IPS-18c (cell line): ENCODE measurements at regions not wholly inside any gene's neighbourhood (a gene's known extent, or its start where the extent isn't known, plus 50 kb on each side); places are given as distances from the start of the nearest gene placed in this dataset.
"Not testable (repeated sequence)": the region's sequence is repeated elsewhere in the genome, so short reads cannot be mapped to it uniquely, and the experiment has no call there.

Experiments
- H3K4me3 ChIP-seq: 2 replicates; pipeline ENCODE4 v1.7.0; 2013; ENCODE audit warnings: low read depth, mild to moderate bottlenecking, low read length, moderate library complexity; ENCODE audit not compliant: insufficient read depth
- H3K9me3 ChIP-seq: one replicate; pipeline ENCODE4 v1.6.1; 2013; ENCODE audit warnings: mild to moderate bottlenecking, low read length, moderate library complexity; ENCODE audit not compliant: control insufficient read depth, insufficient read depth

DNA sequence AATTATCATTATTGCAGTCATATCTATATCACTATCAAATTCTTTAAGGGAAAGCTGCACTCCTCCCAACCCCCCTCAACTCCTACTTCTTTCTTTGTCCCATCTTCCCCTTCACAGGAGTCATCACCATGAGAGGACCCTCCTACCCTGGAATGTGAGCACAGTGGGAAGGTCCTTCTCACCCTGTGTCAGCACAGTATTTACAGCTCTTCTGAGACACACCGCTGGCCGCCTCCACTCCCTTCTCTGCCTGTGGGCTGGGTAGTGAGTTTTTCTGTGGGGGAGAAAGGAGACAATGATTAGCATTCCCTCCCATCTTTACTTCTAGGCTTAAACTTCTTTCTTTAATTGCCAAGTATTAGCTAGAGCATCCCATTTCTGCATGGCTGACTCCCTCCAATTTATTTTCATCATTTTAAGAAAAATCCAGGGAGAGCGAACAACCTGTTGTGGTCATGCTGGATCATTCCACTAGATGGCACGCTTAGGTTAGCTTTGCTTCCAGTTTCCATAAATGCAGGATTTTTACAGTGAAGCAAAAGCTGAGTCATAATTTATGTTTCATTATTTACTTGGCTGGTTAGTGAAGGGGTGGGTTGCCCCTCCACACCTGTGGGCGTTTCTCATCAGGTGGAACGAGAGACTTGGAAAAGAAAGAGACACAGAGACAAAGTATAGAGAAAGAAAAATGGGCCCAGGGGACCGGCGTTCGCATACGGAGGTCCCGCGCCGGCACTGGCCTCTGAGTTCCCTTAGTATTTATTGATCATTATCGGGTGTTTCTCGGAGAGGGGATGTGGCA, 188.5 kb downstream of the ALX1 start:
- no peaks in the 10 kb centered on the region for H3K9me3 ChIP-seq
- peak overlapping the region; percentile 29; the same call in 1 of the 2 replicates for H3K4me3 ChIP-seq

- H3K9me3 ChIP-seq, H3K4me3 ChIP-seq: not testable (repeated sequence)
These were observed 189.4 kb downstream of the ALX1 start for GRCh38 chr12:85469158-85470086.

- H3K9me3 ChIP-seq, result not testable (repeated sequence)
These were observed 195.3 kb downstream of the ALX1 start for GRCh38 chr12:85475277-85475676.

GRCh38 chr12:85476756-85477155, 196.7 kb downstream of the ALX1 start:
- H3K9me3 ChIP-seq, result no peaks in the 10 kb centered on the region
- no peak overlapping the region for H3K4me3 ChIP-seq

More at GRCh38 chr12:85475277-85475676, 195.3 kb downstream of the ALX1 start:
- not testable (repeated sequence) for H3K4me3 ChIP-seq

DNA sequence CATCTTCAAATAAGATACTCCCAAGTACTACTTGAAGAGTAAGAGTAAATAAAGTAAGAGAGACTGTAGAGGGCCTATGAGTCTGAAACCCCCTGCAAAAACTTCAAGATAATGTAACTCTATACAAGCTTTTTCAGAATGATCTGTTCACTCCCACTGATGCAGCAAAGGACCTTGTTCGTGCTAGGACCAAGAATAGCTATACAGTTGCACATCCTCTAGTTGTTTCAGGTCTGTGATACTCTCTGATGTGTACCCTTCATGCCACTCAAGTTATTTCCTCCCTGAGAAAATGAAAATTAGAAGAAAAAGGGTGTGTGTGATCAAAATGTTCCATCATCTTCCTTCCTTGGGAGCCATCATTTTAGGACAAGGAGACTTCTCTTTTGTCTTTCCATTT, 204.4 kb downstream of the ALX1 start:
- Histone ChIP-seq H3K4me3 (no peak overlapping the region), H3K9me3 (no peaks in the 10 kb centered on the region)

DNA sequence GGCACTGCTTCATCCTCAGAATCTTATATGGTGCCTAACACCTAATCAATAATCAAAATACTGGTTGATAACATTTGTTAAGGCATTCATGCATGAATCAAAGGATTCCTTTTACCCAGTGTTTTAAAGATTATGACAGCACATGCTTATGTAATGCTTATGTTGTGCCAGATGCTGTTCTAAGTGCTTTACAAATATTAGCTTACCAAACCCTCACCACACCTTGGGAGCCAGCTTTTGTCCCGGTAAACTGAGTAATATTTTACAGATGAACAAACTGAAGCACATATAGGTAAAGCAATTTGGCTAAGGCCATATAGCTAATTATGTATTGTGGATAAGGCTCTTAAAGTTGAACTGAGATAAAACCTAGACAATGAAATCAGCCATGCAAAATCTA, 209.2 kb downstream of the ALX1 start:
- Histone ChIP-seq H3K4me3 (no peak overlapping the region), H3K9me3 (no peaks in the 10 kb centered on the region)

- Histone ChIP-seq H3K4me3 (no peak overlapping the region), H3K9me3 (no peaks in the 10 kb centered on the region)
These were observed 224.1 kb downstream of the ALX1 start for GRCh38 chr12:85504164-85504563.

GRCh38 chr12:85504624-85505023, 224.6 kb downstream of the ALX1 start:
- Histone ChIP-seq H3K9me3 (no peaks in the 10 kb centered on the region), H3K4me3 (no peak overlapping the region)

DNA sequence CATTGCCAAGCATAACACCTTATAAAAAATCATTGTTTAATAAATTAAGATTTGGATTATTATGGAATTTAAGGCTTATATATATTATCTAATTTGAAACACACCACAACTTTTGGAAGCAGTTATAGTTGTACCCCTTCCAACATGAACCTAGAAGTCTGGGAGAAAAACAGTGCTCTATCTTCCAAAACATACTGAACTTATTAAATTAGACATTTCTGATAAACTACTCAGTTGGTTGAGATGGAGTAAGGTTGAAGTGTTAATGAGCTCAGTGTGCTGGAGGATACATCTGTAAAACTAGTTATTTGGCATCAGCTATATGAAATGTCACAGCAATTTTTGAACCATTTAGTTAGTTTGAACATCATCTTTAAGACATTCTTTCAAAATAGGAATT, 227.4 kb downstream of the ALX1 start:
- Histone ChIP-seq H3K4me3 (no peak overlapping the region), H3K9me3 (no peaks in the 10 kb centered on the region)

DNA sequence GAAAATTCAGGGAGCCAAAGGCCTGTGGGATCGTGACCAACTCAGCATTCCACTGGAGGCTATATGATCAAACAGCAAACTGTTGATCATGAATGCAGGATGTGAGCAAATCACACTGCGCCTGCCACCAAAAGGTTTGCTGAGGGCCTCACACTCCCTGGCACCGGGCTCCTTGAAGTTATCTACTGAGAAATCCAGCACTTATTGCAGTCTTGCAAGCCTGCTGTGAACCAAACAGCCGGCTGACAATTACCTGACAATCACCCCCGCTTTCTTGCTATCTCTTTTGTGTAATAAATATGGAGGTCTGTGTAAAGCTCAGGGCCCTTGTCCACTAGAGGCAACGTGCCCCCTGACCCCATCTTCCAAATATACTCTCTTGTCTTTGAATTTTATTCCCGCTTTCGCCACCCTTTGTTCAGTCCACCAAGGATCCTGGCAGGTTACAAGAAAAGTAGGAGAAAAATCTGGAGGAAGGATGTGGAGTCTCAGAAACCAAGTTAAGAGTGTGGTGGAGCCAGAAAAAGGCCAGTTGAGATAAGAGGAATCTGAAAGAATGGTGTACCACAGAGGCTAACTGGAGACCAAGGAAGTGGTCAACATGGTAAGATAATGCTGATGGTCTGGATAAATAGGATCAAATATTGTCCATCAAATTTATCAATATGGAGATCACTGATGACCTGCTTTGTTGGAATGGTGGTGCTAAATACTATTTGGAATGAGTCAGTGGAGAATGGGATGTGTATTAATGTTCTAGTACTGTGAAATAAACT, 229.2 kb downstream of the ALX1 start:
- Histone ChIP-seq H3K9me3 (no peaks in the 10 kb centered on the region), H3K4me3 (no peak overlapping the region)

- no peaks in the 10 kb centered on the region for H3K9me3 ChIP-seq
- no peak overlapping the region for H3K4me3 ChIP-seq
These were observed 229.8 kb downstream of the ALX1 start for GRCh38 chr12:85509857-85510256.

DNA sequence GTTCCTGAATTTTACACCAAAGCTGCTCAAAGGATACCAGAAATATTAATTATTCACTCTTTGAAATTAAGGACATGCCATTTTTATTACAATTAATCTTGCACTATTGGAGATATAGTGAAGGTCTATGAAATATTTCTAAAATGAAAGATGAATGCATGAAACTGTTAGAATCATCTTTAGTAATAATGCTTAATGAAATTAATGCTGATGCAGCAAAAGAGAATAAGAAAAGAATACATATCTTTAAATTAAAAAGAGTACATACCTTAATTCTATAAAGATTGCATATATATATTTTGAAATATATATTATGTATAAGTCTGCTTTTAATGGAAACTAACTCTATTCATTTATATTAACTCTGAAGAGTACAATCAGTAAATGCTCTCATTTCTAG, 236.0 kb downstream of the ALX1 start:
- no peaks in the 10 kb centered on the region for H3K9me3 ChIP-seq
- no peak overlapping the region for H3K4me3 ChIP-seq

DNA sequence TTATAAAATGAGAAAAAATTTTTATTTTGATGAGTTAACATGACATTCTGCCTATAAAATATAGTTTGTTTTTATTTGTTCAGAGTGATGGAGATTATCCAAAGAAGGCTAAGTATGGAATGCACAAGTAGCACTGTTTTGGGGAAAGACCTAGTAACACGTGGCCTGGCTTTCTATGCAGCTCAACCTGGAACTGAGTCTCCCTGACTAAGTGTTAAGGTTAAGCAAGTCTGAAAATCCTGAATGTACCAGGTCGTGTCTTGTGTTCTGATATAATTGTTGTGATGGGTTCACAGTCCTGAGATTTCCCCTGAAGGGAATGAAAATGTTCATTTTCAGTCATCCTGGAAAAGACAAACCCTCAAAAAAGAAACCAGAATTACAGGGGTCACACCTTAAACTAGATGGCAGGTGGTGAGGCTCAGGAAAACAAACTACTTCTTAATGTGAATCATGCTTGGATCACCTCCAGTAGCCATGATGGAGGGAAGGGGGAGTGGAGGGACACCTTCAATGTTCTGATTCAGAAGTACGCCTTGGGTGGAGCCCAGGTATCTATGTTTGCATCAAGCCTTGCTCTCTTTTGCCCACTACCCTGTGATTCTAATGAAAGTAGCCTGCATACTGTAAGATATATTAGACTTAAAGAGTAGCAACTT, 236.8 kb downstream of the ALX1 start:
- Histone ChIP-seq H3K9me3 (no peaks in the 10 kb centered on the region), H3K4me3 (no peak overlapping the region)

DNA sequence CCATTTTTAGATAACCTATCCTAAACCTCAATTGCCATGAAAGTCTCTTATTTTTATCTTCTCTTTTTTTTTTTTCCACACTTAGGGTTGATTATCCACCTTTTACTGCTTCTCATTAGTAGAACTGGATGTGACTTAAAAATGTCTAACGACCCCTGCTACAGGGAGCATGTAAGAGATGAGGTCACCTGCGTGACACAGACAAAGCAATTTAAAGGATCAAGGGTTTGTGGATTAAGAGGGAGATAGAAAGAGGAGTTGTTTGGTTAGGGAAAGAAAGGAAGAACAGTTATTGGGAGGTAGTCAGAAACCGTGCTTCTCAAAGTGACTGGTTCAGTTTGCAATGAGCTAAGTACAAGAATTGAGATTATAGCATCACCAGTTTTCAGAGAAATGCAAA, 239.1 kb downstream of the ALX1 start:
- Histone ChIP-seq H3K9me3 (no peaks in the 10 kb centered on the region), H3K4me3 (no peak overlapping the region)

DNA sequence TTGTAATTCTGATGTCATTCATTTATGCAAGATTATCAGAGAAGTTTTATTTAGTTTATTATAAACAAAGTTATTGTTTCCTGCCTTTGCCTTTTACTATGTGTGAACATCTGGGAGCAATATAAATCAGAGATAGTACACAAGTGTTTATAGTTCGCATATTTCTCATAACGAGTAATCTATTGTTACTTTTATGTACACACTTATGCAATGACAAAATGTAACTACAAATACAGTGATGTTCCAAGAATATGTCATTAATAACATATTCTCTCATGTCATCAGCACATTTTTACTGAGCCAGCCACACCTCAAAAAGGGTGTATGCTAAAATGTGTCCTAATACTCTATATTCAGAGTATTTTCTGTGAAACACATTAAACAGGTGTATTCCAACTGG, 243.2 kb downstream of the ALX1 start:
- Histone ChIP-seq H3K9me3 (no peaks in the 10 kb centered on the region), H3K4me3 (no peak overlapping the region)

DNA sequence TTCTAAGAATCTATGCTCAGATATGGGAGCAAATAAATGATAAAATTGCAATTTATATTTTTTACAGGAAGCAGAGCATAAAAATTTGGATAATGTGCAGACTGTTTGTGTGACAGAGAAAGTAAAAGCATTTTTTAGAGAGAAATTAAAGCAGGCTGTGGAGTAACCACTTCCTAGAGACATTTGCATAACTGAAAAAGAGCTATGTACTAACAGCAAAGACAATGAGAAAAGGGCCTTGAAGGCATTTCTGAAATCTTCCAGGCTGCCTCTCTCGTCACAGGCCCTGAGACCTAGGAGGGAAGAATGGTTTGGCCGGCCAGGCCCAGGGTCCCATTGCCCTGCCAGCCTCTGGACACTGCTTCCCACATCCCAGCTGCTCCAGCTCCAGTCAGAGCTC, 247.2 kb downstream of the ALX1 start:
- H3K9me3 ChIP-seq, result no peaks in the 10 kb centered on the region
- H3K4me3 ChIP-seq, result no peak overlapping the region

DNA sequence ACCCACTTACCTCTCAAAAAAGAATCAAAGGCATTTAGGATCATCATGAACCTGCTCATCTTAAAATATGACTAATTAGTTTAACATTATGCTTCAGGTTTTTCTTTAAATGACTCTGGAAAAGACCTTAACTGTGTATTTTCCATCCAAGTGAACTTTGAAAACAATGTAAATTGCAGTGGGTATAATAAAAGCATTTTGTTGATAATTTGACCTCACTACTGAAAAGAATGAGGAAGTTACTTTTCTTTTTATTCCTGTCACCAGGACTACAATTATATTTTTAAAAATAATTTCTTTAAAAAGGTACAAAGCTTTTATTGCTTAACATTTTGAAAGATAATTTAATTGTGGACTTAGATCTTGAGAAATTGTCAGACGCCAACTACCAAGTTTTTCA, 249.9 kb downstream of the ALX1 start:
- H3K4me3 ChIP-seq, result no peak overlapping the region

More for the DNA sequence above, 249.9 kb downstream of the ALX1 start:
- no peaks in the 10 kb centered on the region for H3K9me3 ChIP-seq
